GM21619 (cell line): ENCODE measurements at regions not wholly inside any gene's neighbourhood (a gene's known extent, or its start where the extent isn't known, plus 50 kb on each side); places are given as distances from the start of the nearest gene placed in this dataset.
A peak's percentile ranks its signal among the peaks of the same experiment; 100 is the strongest.

Experiments
- ATAC-seq: cut with Tn5 transposase; IDR thresholded peaks from one replicate; pipeline ENCODE4 v1.9.1; 2021; ENCODE audit not compliant: unreplicated experiment

DNA sequence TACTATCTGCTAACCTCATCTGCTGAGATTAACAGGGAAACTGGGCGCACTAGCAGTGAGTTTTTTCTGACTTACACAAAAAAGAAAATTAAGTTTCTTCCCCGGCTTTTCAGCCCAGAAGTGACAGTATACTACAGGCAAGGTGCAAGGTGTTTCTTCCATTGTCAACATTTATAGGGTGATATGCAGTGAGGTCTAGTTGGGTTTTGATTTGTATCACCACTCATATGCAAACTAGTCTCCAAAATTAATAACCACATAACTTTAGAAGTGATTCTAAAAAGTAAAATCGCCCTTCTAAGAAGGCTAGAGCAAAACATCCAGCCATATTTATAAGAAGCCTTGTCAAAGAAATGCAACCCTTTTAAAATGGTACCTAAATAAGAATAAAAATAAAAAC lies 640.1 kb downstream of the ARAP2 start:
- no peak for ATAC-seq

DNA sequence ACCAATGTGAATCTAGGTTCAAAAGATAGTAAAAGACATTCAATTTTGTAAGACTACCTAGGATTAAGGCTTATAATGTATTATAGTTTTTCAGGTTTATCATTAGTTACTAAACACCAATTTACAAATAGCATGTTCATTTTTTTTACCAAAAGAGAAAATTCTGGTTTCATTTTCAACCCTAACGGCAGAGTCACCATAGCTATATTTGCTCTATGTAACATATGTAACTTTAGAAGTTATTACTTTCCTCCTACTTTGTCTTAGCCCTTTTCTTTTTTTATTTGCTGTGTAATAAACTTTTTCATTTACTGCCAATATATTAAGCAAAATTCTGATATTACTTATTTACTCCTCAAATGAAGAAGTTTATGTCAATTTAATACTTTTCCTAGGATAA lies 639.6 kb downstream of the ARAP2 start:
- ATAC-seq, result no peak

DNA sequence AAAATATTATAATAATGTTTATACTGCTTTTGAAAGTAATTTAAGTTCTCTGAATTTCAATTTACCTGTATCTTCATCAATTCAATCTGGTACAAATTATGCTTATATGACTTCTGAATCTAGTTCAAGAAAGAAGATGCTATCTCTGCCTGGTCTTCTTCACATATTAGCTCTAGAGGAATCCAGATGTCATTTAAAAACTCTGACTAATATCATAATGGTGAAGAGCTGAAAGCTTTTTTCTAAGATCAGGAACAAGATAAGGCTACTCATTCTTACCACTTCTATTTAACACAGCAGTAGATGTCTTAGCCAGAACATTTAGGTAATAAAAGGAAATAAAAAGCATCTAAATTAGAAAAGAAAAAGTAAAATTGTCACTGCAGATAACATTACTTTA lies 636.1 kb downstream of the ARAP2 start:
- no peak for ATAC-seq

DNA sequence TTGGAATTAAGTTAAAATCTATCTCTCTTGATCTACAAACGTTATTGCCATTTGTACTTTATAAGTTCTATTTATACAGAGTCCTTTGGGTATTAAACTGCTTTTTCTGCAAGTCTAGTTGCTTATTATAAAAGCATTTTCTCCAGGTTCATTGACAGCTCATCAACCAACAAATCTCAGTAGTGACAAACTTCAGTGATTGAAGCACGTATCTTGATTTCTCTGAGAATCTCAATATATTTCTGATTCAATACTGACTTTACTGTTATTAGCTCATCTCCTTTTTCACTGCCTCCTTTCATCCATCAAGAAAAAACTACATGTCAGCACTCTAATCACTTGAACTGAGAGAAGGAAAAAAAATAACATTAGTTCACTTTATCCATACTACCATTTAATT lies 630.2 kb downstream of the ARAP2 start:
- no peak for ATAC-seq

DNA sequence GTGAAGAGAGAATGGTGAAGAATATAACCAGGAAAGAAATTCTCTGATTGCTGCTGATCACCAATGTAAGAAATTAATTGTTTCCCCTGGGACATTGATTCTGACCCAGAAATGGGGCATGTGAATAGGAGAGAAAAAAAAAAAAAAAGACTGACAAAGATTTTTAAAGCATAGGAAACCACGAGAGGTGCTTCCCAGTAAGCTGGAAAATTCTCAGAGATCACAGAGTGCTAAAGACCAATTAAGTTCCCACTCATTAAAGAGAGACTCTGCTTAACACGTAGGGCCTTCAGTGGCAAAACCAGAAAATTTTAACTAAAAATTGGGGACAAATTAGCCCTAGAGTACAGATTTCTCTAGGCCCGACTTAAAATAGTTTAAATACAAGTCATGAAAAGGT lies 604.4 kb downstream of the ARAP2 start:
- no peak for ATAC-seq

DNA sequence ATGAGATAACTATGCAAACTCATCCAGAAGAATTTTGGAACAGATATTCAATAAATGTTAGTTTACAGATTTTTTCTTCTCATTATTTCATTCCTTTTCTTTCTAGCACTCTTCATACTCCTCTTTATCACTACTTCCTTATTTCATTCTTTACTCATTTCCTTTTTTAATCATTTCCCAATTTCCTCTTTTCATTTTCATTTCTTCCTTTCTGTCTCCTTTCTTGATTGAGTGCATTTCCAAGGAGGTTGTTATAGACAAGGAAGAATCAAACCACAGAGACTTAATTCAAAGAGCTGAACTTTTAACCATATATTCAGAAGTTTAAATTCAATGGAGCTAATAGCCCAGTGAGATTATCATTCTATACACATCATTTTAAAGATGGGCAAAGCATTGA lies 600.7 kb downstream of the ARAP2 start:
- ATAC-seq, result no peak

DNA sequence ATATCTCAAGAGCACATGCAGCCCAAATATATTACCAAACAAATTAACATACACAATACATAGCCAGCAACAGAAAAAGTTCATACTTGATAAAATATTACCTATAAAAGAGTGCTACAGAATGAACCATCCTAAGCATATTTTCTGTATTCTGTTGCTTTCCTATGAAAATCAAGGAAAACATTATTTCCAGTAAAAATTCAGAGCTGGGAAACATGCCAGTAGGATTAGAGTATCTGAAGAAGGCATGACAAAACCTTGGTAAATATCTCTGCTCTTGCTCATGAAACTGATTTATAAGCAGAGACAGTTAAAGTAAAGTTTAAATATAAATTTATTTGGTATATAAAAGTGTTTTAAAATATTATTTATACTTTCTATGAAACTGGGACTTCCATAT lies 599.7 kb downstream of the ARAP2 start:
- ATAC-seq, result no peak

DNA sequence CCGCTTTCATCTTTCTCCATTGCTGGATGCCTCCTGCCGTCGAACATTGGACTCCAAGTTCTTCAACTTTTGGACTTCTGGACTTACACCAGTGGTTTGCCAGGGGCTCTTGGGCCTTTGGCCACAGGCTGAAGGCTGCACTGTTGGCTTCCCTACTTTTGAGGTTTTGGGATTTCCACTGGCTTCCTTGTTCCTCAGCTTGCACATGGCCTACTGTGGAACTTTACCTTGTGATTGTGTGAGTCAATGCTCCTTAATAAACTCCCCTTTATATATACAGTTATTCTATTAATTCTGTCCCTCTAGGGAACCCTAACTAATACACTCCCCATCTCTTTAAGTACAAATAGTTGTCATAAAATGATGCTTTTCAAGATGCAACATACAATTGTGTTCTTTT lies 595.3 kb downstream of the ARAP2 start:
- ATAC-seq, result no peak

DNA sequence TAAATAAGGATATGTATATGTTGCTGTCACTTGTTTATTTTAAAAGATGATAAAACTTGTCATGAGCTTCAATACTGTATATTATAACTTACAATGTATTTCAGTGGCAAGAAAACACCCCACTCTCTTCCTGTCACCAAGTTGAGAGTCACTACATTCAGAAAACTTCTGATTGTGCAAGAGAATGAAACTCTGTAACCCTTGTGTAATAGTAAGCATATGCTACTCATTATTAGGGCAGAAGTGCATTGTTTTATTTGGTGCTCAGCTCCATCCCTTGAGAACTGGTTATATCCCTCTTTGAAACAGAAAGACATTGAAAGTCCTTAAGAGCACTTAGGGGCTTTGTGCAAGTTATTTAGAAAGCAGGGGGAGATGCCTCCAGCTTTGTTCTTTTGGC lies 594.5 kb downstream of the ARAP2 start:
- no peak for ATAC-seq

DNA sequence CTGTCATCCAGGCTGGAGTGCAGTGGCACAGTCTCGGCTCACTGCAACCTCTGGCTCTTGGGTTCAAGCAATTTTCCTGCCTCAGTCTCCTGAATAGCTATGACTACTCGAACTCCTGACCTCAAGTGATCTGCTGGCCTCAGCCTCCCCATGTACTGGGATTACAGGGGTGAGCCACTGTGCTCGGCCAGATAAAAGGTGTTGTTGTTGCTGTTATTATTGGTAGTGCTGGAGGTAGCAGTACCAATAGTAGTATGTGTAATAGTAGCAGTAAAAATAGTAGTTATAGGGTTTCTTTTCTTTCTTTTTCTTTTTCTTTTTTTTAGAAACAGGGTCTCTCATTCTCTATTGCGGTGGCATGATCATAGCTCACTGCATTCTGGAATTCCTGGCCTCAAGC lies 592.1 kb downstream of the ARAP2 start:
- no peak for ATAC-seq

DNA sequence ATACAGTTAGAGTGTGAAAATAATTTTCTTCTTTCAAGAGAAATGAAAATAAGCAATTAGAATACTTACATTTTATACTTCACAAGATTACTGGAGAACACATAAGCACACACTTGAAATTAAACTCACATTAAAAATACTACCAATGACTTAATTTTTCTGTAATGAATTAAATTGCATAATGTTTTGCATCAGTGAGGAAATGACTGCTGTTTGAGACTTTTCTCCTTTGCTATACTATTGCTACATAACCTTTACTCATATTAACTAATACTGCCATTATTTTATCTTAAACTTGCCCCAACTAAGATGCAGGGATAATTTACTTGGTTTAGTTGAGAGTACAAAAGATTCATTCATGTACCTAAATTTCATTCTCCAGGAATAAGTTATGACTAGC lies 590.9 kb downstream of the ARAP2 start:
- no peak for ATAC-seq

DNA sequence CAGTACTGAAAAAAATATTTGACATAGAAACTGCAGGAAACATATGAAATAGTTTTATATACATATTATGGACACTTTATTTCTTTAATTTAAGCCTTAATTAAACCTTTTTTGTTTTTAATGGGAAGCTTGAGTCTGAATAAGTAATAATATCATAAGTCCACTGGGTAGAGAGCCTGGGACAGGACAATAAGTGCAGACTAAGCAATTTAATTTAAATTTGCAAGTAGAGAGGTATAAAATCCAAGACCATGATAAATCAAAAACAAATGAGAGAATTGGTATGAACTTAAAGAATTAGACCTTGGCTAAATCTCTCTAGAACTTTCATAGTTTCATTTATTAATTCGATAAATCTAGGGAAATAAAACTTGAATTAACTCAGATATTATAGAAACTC lies 571.2 kb downstream of the ARAP2 start:
- ATAC-seq, result no peak

DNA sequence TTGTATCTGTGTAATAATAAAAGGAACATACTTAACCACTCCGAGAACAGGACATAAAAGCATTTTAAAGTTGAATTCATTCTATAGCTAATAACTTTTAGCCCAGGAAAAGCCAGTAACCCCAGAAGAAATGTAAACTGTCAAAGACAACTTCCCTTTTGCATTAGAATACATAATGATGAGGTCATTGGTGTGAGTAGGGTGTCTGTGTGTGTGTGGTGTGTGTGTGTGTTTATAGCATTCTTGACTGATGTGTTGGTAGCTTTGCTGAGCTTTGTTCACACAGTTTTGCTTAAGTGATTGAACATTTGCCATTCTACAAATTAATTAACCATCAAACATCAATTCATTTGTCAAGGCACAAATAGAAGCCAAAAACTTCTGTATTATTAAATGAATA lies 559.6 kb downstream of the ARAP2 start:
- ATAC-seq, result no peak

DNA sequence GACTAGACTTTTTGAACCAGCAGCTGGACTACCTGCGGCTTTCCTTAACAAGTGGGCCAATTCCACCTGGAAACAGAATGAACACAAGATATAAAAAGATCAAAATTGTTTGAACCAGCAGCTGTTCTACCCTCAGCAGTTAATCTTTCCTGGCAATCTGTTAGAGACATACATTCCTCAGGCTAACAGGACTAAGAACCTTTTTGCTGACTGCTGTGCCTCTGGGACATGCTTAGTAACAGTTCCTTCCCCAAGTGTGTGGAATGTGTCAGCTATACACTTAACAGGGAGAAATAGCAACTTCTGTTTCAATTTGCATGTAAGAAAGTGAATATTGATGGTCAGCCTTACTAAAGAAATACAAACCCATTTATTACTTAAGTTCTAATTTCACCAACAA lies 554.4 kb downstream of the ARAP2 start:
- no peak for ATAC-seq

DNA sequence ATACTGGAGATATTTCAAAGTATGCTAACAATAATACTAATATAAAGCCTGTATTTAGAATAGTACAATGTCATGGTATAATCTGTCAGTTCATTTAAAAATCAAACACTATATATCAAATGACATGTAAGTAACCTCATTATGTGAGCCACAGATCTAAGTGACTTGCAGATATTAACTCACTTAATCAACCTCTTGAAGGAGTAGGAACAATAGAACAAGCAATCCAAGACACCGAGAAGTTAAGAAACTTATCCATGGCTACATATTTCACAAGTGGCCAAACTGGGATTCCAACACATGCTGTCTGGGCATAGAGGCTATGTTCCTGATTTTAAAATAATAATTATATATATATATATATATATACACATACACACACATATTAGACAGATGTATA lies 554.0 kb downstream of the ARAP2 start:
- no peak for ATAC-seq

DNA sequence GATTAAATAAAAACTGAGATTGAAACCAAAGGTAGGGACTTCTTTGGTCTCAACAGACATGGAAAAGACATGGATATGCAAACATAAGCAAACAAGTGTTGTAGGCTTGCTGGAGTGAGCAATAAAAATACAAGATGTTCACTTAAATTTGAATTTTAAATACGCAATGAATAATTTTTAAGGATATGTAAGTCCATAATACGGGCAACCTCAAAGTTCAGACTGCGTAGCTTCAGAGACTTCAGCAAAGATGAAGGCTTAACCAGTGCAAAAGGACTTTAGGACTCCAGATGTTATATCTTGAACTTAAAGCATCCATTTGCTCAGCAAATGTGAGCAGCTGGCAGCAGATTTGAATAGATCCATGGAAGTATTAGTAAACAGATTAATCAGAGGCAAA lies 549.3 kb downstream of the ARAP2 start:
- no peak for ATAC-seq

DNA sequence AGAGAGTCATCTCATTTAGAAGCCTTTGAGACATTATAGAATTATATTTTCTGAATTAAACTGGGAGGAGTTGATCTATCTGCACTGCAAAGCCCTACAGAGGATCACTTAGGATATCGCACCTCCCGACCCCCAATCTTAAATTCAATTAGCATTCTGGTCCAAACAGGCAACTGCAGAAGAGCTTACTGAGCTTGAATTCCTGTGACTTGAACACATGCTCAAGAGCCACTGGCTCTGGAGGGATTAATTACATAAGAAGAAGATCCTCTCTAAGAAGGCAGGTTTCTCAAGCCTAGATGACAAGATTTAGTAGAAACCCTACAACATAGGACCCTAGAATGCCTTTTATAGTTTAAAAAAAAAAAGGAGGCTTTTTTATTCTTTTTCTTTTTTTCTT lies 548.9 kb downstream of the ARAP2 start:
- no peak for ATAC-seq

DNA sequence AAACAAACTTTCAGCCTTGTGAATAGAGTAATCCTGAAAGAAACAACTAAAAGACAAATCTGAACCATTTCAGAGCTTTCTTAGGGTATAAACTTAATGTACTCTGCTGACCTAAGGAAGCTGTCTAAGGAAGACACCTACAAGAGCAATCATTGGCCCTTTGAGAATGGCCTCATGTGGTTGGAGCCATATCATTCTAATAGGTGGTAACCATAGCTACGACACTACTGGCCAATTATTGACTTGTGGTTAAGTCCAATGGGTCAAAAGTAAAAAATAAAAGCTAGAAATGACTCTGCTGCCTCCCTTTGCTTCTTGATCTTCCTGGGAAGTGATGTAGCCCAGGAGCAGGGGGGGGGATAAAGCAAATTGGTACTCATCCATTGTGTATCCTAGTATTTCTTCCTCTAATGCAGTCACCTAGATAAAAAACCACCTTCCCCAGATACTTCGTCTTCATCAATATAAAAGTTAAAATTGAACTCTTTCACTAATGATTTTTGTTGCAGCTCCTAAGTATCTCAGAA lies 547.0 kb downstream of the ARAP2 start:
- peak; percentile 81 for ATAC-seq

DNA sequence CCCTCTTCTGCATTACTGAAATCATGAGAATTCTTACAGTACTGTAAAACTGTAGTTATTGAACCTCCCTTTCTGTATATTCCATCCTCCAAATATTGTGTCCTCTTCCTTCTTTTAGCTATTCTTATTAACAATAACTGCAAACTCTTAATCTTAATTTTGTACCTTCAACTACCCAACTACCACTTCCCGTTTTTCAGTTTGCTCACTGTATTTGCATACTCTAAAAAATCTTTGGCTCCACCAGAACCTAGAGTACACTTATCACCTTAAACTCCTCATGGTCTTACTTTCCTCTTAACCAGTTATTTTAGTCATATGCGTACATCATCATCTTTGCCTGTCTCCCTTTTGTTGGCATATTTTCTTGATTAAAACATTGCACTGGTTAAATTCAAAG lies 543.7 kb downstream of the ARAP2 start:
- ATAC-seq, result no peak

DNA sequence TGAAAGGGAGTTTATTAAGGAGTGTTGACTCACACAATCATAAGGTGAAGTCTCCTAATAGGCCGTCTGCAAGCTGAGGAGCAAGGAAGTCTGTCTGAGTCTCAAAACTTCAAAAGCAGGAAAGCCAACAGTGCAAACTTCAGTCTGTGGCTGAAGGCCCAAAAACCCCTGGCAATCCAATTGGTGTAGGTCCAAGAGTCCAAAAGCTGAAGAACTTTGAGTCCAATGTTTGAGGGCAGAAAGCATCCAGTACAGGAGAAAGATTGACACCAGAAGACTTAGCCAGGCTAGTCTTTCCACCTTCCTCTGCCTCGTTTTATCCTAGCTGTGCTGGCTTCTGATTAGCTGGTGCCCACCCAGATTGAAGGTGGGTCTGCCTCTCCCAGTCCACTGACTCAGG lies 535.2 kb downstream of the ARAP2 start:
- no peak for ATAC-seq

DNA sequence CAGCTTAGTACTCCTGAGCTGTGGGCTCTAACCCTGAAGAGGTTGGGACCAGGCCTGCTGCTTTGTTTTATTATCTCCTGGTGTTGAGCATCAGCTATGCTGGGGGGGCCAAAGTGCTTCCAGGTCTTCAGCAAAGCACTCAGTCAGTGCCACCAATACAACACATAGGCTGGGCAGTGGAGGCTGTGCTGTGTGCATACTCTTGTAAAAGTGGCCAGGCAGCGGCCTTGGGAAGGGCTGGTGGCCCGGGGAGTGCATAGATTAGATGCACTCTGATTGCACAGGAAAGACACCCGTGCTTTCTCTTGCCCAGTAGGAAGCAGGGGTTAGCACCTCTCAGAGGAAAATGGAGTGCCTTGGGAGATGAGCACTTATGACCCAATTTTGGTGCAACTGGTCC lies 534.0 kb downstream of the ARAP2 start:
- no peak for ATAC-seq

DNA sequence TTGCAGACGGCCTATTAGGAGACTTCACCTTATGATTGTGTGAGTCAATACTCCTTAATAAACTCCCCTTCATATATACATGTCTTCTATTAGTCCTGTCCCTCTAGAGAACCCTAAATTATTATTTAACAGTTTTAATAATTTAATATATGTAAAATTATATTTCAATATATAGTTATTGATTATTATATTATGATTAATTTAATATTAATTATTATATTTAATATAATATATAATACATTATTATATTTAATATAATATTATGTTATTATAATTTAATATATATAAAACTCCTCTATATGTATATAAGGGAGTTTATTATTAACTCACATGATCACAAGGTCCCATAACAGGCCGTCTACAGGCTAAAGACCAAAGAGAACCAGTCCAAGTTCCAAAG lies 533.2 kb downstream of the ARAP2 start:
- ATAC-seq, result no peak

DNA sequence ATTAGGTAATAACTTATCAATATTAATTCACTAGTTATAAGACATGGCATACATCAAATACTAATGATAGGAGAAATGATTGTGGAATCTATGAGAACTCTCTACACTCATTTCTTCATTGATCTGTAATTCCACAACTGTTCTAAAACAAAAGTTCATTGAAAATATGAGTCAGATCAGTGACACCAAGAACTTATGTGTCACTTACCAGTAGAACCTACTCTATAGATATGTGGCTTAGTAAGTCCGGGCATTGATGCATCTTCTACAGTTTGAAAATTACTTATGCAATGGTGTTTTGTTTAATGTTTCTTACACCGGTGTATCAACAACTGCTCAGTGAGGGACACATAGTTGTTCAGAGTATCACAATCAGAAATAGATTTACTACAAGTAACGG lies 520.3 kb downstream of the ARAP2 start:
- no peak for ATAC-seq

DNA sequence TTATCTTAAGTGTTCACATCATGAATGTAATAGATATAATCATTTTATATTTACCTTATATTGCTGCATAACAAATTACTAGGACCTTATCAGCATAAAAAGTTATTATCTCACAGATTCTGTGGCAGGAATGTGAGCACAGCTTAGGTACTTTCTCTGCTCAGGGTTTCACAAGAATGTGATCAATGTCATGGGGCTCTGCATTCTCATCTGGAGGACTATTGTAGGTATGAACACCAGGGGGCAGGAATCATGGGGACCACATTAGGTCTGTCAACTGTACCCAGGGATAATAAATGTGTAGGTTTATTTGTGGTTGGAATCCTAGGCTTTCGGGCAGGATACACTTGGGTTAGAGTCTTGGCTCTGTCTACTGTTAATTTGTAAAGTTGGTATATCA lies 519.2 kb downstream of the ARAP2 start:
- ATAC-seq, result peak; percentile 50
